Hematopoietic multipotent progenitor cell treated with erythropoietin and hydrocortisone succinate and interleukin-3 and kit ligand, for 6 days (in vitro differentiated cells): ENCODE measurements at regions not wholly inside any gene's neighbourhood (a gene's known extent, or its start where the extent isn't known, plus 50 kb on each side); places are given as distances from the start of the nearest gene placed in this dataset.
A peak's percentile ranks its signal among the peaks of the same experiment; 100 is the strongest.
"Not testable (repeated sequence)": the region's sequence is repeated elsewhere in the genome, so short reads cannot be mapped to it uniquely, and the experiment has no call there.

Experiments
- DNase-seq: peaks from one replicate; pipeline ENCODE4 v3.0.0-alpha.2; 2015

- DNase-seq: no peak
These were observed 418.0 kb downstream of the SPATA31D1 start for GRCh38 chr9:82406456-82407085.

GRCh38 chr9:82410306-82410705 is 421.7 kb downstream of the SPATA31D1 start:
- no peak for DNase-seq

GRCh38 chr9:82410866-82411265 is 422.3 kb downstream of the SPATA31D1 start:
- no peak for DNase-seq

- no peak for DNase-seq
These were observed 424.2 kb downstream of the SPATA31D1 start for GRCh38 chr9:82412586-82413305.

- no peak for DNase-seq
These were observed 428.9 kb downstream of the SPATA31D1 start for GRCh38 chr9:82417501-82417900.

- peak; percentile 2 for DNase-seq
These were observed 429.8 kb downstream of the SPATA31D1 start for GRCh38 chr9:82418334-82418733.

GRCh38 chr9:82419696-82420486 is 431.3 kb downstream of the SPATA31D1 start:
- no peak for DNase-seq

GRCh38 chr9:82421498-82421897 is 432.9 kb downstream of the SPATA31D1 start:
- no peak for DNase-seq

GRCh38 chr9:82423700-82424099 is 435.1 kb downstream of the SPATA31D1 start:
- no peak for DNase-seq

- DNase-seq: no peak
These were observed 436.1 kb downstream of the SPATA31D1 start for GRCh38 chr9:82424599-82425120.

GRCh38 chr9:82431121-82431520 is 442.5 kb downstream of the SPATA31D1 start:
- no peak for DNase-seq

- not testable (repeated sequence) for DNase-seq
These were observed 444.8 kb downstream of the SPATA31D1 start for GRCh38 chr9:82433290-82433931.

- DNase-seq: no peak
These were observed 447.9 kb downstream of the SPATA31D1 start for GRCh38 chr9:82436475-82436874.

- DNase-seq: not testable (repeated sequence)
These were observed 448.6 kb downstream of the SPATA31D1 start for GRCh38 chr9:82437183-82437582.

- no peak for DNase-seq
These were observed 450.0 kb downstream of the SPATA31D1 start for GRCh38 chr9:82438581-82438980.

- no peak for DNase-seq
These were observed 454.7 kb downstream of the SPATA31D1 start for GRCh38 chr9:82443312-82443711.

GRCh38 chr9:82445556-82445955 is 457.0 kb downstream of the SPATA31D1 start:
- DNase-seq: no peak

- DNase-seq: no peak
These were observed 458.8 kb downstream of the SPATA31D1 start for GRCh38 chr9:82447343-82447742.

- no peak for DNase-seq
These were observed 461.4 kb downstream of the SPATA31D1 start for GRCh38 chr9:82449986-82450385.

GRCh38 chr9:82454509-82455190 is 466.1 kb downstream of the SPATA31D1 start:
- no peak for DNase-seq

- no peak for DNase-seq
These were observed 468.1 kb downstream of the SPATA31D1 start for GRCh38 chr9:82456642-82457041.

- no peak for DNase-seq
These were observed 468.7 kb downstream of the SPATA31D1 start for GRCh38 chr9:82457298-82457697.
